Astrocyte (in vitro differentiated cells and primary cell): ENCODE measurements at regions not wholly inside any gene's neighbourhood (a gene's known extent, or its start where the extent isn't known, plus 50 kb on each side); places are given as distances from the start of the nearest gene placed in this dataset.

ENCODE experiments used
- DNase-seq: peaks from one replicate; pipeline ENCODE4 v3.0.0-alpha.2; 2010; ENCODE audit warnings: low read depth
- FAIRE-seq: peaks from 2 replicates; lab custom pipeline; 2011; peaks lifted over from hg19 to GRCh38; lab: Jason Lieb, UNC
- H2AFZ ChIP-seq: 2 replicates; pipeline ENCODE4 v1.6.0; 2012; ENCODE audit warnings: low read depth, low read length, inconsistent platforms
- H3K27ac ChIP-seq: 2 replicates; pipeline ENCODE4 v1.5.1; 2011; ENCODE audit warnings: low read depth, low read length, inconsistent platforms
- H3K27me3 ChIP-seq: 2 replicates; pipeline ENCODE4 v1.6.0; 2011; ENCODE audit warnings: low read length, inconsistent platforms; ENCODE audit not compliant: insufficient read depth
- H3K36me3 ChIP-seq: 2 replicates; pipeline ENCODE4 v1.5.1; 2011; ENCODE audit warnings: low read length, inconsistent platforms; ENCODE audit not compliant: insufficient read depth
- H3K4me1 ChIP-seq: 2 replicates; pipeline ENCODE4 v1.5.1; 2011; ENCODE audit warnings: low read length, inconsistent platforms; ENCODE audit not compliant: insufficient read depth
- H3K4me2 ChIP-seq: 2 replicates; pipeline ENCODE4 v1.6.0; 2012; ENCODE audit warnings: low read length, inconsistent platforms
- H3K4me3 ChIP-seq: 2 replicates; pipeline ENCODE4 v1.5.1; 2011; ENCODE audit warnings: low read depth, mild to moderate bottlenecking, low read length, inconsistent platforms; ENCODE audit not compliant: insufficient read depth
- H3K79me2 ChIP-seq: 2 replicates; pipeline ENCODE4 v1.6.0; 2012; ENCODE audit warnings: mild to moderate bottlenecking, low read length, inconsistent platforms; ENCODE audit not compliant: insufficient read depth
- H3K9ac ChIP-seq: 2 replicates; pipeline ENCODE4 v1.6.0; 2012; ENCODE audit warnings: mild to moderate bottlenecking, low read length, inconsistent platforms
- H3K9me3 ChIP-seq: 2 replicates; pipeline ENCODE4 v1.5.1; 2012; ENCODE audit warnings: low read depth, mild to moderate bottlenecking, low read length, inconsistent platforms; ENCODE audit not compliant: insufficient read depth
- H4K20me1 ChIP-seq: 2 replicates; pipeline ENCODE4 v1.6.0; 2012; ENCODE audit warnings: low read length, inconsistent platforms; ENCODE audit not compliant: insufficient read depth
- H3K27ac Mint-ChIP-seq: one replicate; pipeline ENCODE4 v1.8.0; 2021; ENCODE audit warnings: mild to moderate bottlenecking, mixed read lengths; ENCODE audit not compliant: unreplicated experiment
- H3K27me3 Mint-ChIP-seq: one replicate; pipeline ENCODE4 v1.8.0; 2021; ENCODE audit warnings: low read depth, mixed read lengths; ENCODE audit not compliant: unreplicated experiment
- H3K36me3 Mint-ChIP-seq: one replicate; pipeline ENCODE4 v1.8.0; 2021; ENCODE audit warnings: low read depth, mixed read lengths; ENCODE audit not compliant: unreplicated experiment
- H3K4me1 Mint-ChIP-seq: one replicate; pipeline ENCODE4 v1.8.0; 2021; ENCODE audit warnings: low read depth, mixed read lengths; ENCODE audit not compliant: unreplicated experiment
- H3K4me3 Mint-ChIP-seq: one replicate; pipeline ENCODE4 v1.8.0; 2021; ENCODE audit warnings: mild to moderate bottlenecking, moderate library complexity, mixed read lengths; ENCODE audit not compliant: unreplicated experiment
- H3K9me3 Mint-ChIP-seq: one replicate; pipeline ENCODE4 v1.8.0; 2021; ENCODE audit warnings: mild to moderate bottlenecking, mixed read lengths; ENCODE audit not compliant: unreplicated experiment
- EZH2 ChIP-seq: IDR thresholded peaks from 2 replicates; pipeline ENCODE4 v1.6.1; 2012; ENCODE audit warnings: mild to moderate bottlenecking, low read length, inconsistent platforms; ENCODE audit not compliant: insufficient read depth
- TF ChIP-seq, protein P1 (sequence below): IDR thresholded peaks from 2 replicates; pipeline ENCODE4 v1.5.1; 2011; ENCODE audit warnings: low read depth, mild to moderate bottlenecking, inconsistent platforms, low read length, moderate library complexity; ENCODE audit not compliant: insufficient read depth

- Histone ChIP-seq H3K4me1 (no peaks in the 10 kb centered on the region), H3K79me2 (no peaks in the 10 kb centered on the region), H3K4me2 (no peak overlapping the region), H4K20me1 (no peaks in the 10 kb centered on the region), H3K9ac (no peak overlapping the region), H3K27ac (no peak overlapping the region), H3K4me3 (no peak overlapping the region), H3K27me3 (no peaks in the 10 kb centered on the region), H2AFZ (no peak overlapping the region), H3K36me3 (no peaks in the 10 kb centered on the region), H3K9me3 (no peaks in the 10 kb centered on the region)
- no peaks in the 10 kb centered on the region for H3K9me3 Mint-ChIP-seq
- H3K4me1 Mint-ChIP-seq: no peaks in the 10 kb centered on the region
- H3K27me3 Mint-ChIP-seq: no peaks in the 10 kb centered on the region
- TF ChIP-seq, protein P1, sequence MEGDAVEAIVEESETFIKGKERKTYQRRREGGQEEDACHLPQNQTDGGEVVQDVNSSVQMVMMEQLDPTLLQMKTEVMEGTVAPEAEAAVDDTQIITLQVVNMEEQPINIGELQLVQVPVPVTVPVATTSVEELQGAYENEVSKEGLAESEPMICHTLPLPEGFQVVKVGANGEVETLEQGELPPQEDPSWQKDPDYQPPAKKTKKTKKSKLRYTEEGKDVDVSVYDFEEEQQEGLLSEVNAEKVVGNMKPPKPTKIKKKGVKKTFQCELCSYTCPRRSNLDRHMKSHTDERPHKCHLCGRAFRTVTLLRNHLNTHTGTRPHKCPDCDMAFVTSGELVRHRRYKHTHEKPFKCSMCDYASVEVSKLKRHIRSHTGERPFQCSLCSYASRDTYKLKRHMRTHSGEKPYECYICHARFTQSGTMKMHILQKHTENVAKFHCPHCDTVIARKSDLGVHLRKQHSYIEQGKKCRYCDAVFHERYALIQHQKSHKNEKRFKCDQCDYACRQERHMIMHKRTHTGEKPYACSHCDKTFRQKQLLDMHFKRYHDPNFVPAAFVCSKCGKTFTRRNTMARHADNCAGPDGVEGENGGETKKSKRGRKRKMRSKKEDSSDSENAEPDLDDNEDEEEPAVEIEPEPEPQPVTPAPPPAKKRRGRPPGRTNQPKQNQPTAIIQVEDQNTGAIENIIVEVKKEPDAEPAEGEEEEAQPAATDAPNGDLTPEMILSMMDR: no peak
- TF ChIP-seq EZH2: no peak
- DNase-seq: no peak
- H3K27ac Mint-ChIP-seq: no peak overlapping the region
- no peaks in the 10 kb centered on the region for H3K36me3 Mint-ChIP-seq
- H3K4me3 Mint-ChIP-seq: no peak overlapping the region
- FAIRE-seq: no peak
Observed at GRCh38 chr1:188761226-188761625, 1716.4 kb downstream of the BRINP3 start.

GRCh38 chr1:188762166-188762743 lies 1715.4 kb downstream of the BRINP3 start:
- Histone ChIP-seq H3K79me2 (no peaks in the 10 kb centered on the region), H3K9ac (no peak overlapping the region), H3K4me1 (no peaks in the 10 kb centered on the region), H3K27me3 (no peaks in the 10 kb centered on the region), H3K9me3 (no peaks in the 10 kb centered on the region), H3K4me2 (no peak overlapping the region), H4K20me1 (no peaks in the 10 kb centered on the region), H3K27ac (no peak overlapping the region), H2AFZ (no peak overlapping the region), H3K4me3 (no peak overlapping the region), H3K36me3 (no peaks in the 10 kb centered on the region)
- H3K4me1 Mint-ChIP-seq: no peaks in the 10 kb centered on the region
- TF ChIP-seq, protein P1: no peak
- no peak for TF ChIP-seq EZH2
- H3K27ac Mint-ChIP-seq: no peak overlapping the region
- no peak for DNase-seq
- no peak overlapping the region for H3K4me3 Mint-ChIP-seq
- no peaks in the 10 kb centered on the region for H3K9me3 Mint-ChIP-seq
- FAIRE-seq: no peak
- no peaks in the 10 kb centered on the region for H3K27me3 Mint-ChIP-seq
- H3K36me3 Mint-ChIP-seq: no peaks in the 10 kb centered on the region

DNA sequence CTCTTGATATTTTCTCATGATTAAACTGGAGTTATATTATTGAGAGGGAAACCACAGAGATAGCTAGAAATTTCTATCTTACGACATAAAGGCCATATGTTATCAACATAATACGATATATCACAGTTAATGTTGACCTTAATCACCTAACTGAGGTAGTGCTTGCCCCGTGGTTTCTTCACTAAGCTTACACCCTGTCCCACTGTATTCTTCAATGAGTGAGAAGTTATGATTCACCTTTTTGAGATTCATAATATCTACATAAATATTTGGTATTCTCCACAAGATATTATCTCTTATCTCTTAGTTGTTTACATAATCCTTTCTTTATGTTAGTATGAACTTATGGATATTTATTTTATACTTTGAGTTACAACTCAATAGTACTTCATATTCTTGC lies 1714.1 kb downstream of the BRINP3 start:
- no peaks in the 10 kb centered on the region for H3K4me1 Mint-ChIP-seq
- H3K79me2 ChIP-seq: no peaks in the 10 kb centered on the region
- TF ChIP-seq, protein P1: no peak
- no peak for TF ChIP-seq EZH2
- DNase-seq: no peak
- no peak overlapping the region for H3K4me2 ChIP-seq
- FAIRE-seq: no peak
- H3K27ac Mint-ChIP-seq: no peak overlapping the region
- H3K9me3 Mint-ChIP-seq: no peaks in the 10 kb centered on the region
- no peak overlapping the region for H3K9ac ChIP-seq
- no peak overlapping the region for H3K4me3 ChIP-seq
- H3K9me3 ChIP-seq: no peaks in the 10 kb centered on the region
- H3K36me3 ChIP-seq: no peaks in the 10 kb centered on the region
- H3K4me3 Mint-ChIP-seq: no peak overlapping the region
- H3K27ac ChIP-seq: no peak overlapping the region
- H2AFZ ChIP-seq: no peak overlapping the region
- H3K36me3 Mint-ChIP-seq: no peaks in the 10 kb centered on the region
- no peaks in the 10 kb centered on the region for H3K4me1 ChIP-seq
- H3K27me3 ChIP-seq: no peaks in the 10 kb centered on the region
- H3K27me3 Mint-ChIP-seq: no peaks in the 10 kb centered on the region
- no peaks in the 10 kb centered on the region for H4K20me1 ChIP-seq
